SK-N-SH (cell line): ENCODE measurements at regions not wholly inside any gene's neighbourhood (a gene's known extent, or its start where the extent isn't known, plus 50 kb on each side); places are given as distances from the start of the nearest gene placed in this dataset.

Source experiments
- CTCF ChIA-PET: fragments of 300-600, 350-600 bp; formaldehyde crosslinking; extraction: SDS; loops from one replicate; lab custom pipeline; 2021; lab: Yijun Ruan, JAX
- POLR2A ChIA-PET: fragments of 350-600 bp; sonication (Branson Sonifier 250); formaldehyde crosslinking; extraction: SDS; loops from one replicate; lab custom pipeline; 2020; ENCODE audit warnings: antibody characterized with exemption, inconsistent platforms; lab: Yijun Ruan, JAX
- DNase-seq: peaks from one replicate; pipeline ENCODE4 v3.0.0; 2012
- H2AFZ ChIP-seq: fragments of 200-600 bp; sonication (generic); 2 replicates; pipeline ENCODE4 v1.8.1; 2016; ENCODE audit warnings: antibody characterized with exemption, mild to moderate bottlenecking, low read depth
- H3F3A ChIP-seq: fragments of 200-600 bp; sonication (generic); replicated peaks from 2 replicates; pipeline ENCODE3; 2016; ENCODE audit warnings: antibody characterized with exemption, mild to moderate bottlenecking; ENCODE audit not compliant: insufficient read depth
- H3K27ac ChIP-seq, 2 experiments: fragments of 200-500 bp in 1 of 2; fragments of 200-600 bp in 1 of 2; sonication (Bioruptor generic) in 1 of 2; sonication (generic), shearing (Covaris generic) in 1 of 2; 2 replicates each; pipeline versions ENCODE4 v1.5.1 to v1.6.1; 2014 to 2016; ENCODE audit warnings: low read depth in 2 of 2, inconsistent platforms in 1 of 2, low read length in 1 of 2, mild to moderate bottlenecking in 1 of 2, mixed read lengths in 1 of 2
- H3K27me3 ChIP-seq: fragments of 200-600 bp; sonication (generic), shearing (Covaris generic); 2 replicates; pipeline ENCODE4 v1.6.1; 2016; ENCODE audit warnings: mixed run types; ENCODE audit not compliant: insufficient read depth
- H3K36me3 ChIP-seq, 2 experiments: fragments of 200-500 bp in 1 of 2; fragments of 200-600 bp in 1 of 2; sonication (Bioruptor generic) in 1 of 2; sonication (generic) in 1 of 2; replicated peaks in 1 of 2; 2 replicates each; pipeline versions ENCODE3 to v1.5.1; 2014 to 2016; ENCODE audit warnings: low read length in 1 of 2, mild to moderate bottlenecking in 1 of 2; ENCODE audit not compliant: insufficient read depth in 2 of 2, control insufficient read depth in 1 of 2
- H3K4me1 ChIP-seq, 2 experiments: fragments of 200-500 bp in 1 of 2; fragments of 200-600 bp in 1 of 2; sonication (Bioruptor generic) in 1 of 2; sonication (generic), shearing (Covaris generic) in 1 of 2; 2 replicates each; pipeline versions ENCODE4 v1.5.1 to v1.6.1; 2014 to 2016; ENCODE audit warnings: low read depth in 1 of 2, low read length in 1 of 2, mixed run types in 1 of 2; ENCODE audit not compliant: insufficient read depth in 2 of 2, control insufficient read depth in 1 of 2
- H3K4me2 ChIP-seq: fragments of 200-600 bp; sonication (generic), shearing (Covaris generic); 2 replicates; pipeline ENCODE4 v1.6.1; 2017; ENCODE audit warnings: mixed run types
- H3K4me3 ChIP-seq, 2 experiments: fragments of 200-500 bp in 1 of 2; fragments of 200-600 bp in 1 of 2; sonication (Bioruptor generic) in 1 of 2; sonication (generic), shearing (Covaris generic) in 1 of 2; 2 replicates each; pipeline versions ENCODE4 v1.5.1 to v1.8.1; 2014 to 2016; ENCODE audit warnings: low read depth in 2 of 2, inconsistent platforms in 1 of 2, low read length in 1 of 2, mild to moderate bottlenecking in 1 of 2, mixed read lengths in 1 of 2, moderate library complexity in 1 of 2
- H3K79me2 ChIP-seq: fragments of 200-600 bp; sonication (generic); 2 replicates; pipeline ENCODE4 v1.8.1; 2017; ENCODE audit warnings: mild to moderate bottlenecking; ENCODE audit not compliant: insufficient read depth
- H3K9ac ChIP-seq: fragments of 200-600 bp; sonication (generic); 2 replicates; pipeline ENCODE4 v1.6.1; 2017; ENCODE audit warnings: mixed run types
- H3K9me2 ChIP-seq: fragments of 200-600 bp; sonication (generic); 2 replicates; pipeline ENCODE4 v1.6.1; 2017; ENCODE audit warnings: mixed run types
- H3K9me3 ChIP-seq: fragments of 200-600 bp; sonication (generic); 2 replicates; pipeline ENCODE4 v1.6.1; 2017; ENCODE audit warnings: mixed run types, mild to moderate bottlenecking, moderate library complexity
- H4K20me1 ChIP-seq: fragments of 200-600 bp; sonication (generic); 2 replicates; pipeline ENCODE4 v1.6.1; 2017; ENCODE audit warnings: mild to moderate bottlenecking, mixed run types; ENCODE audit not compliant: insufficient read depth
- EP300 ChIP-seq, 2 experiments: IDR thresholded peaks; 2 replicates each; pipeline versions ENCODE4 v1.4.0 to v1.6.1; 2012; ENCODE audit warnings: borderline replicate concordance in 1 of 2, low read depth in 1 of 2, low read length in 1 of 2
- EZH2phosphoT487 ChIP-seq: fragments of 200-600 bp; sonication (generic); IDR thresholded peaks from 2 replicates; pipeline ENCODE4 v1.6.1; 2017; ENCODE audit warnings: low read depth, mixed run types, mild to moderate bottlenecking, antibody characterized with exemption, moderate library complexity, borderline replicate concordance
- FOXJ3 ChIP-seq: sonication (generic); formaldehyde crosslinking; IDR thresholded peaks from 2 replicates; pipeline ENCODE4 v1.5.1; 2020; ENCODE audit warnings: mild to moderate bottlenecking, missing genetic modification reagents
- FOXM1 ChIP-seq: IDR thresholded peaks from 2 replicates; pipeline ENCODE4 v1.4.0; 2012; ENCODE audit warnings: low read depth, mild to moderate bottlenecking
- GABPA ChIP-seq: IDR thresholded peaks from 2 replicates; pipeline ENCODE4 v1.4.0; 2012; ENCODE audit warnings: low read depth, mild to moderate bottlenecking
- JUND ChIP-seq: IDR thresholded peaks from 2 replicates; pipeline ENCODE4 v1.4.0; 2012
- NFIC ChIP-seq: IDR thresholded peaks from 2 replicates; pipeline ENCODE4 v1.4.0; 2012; ENCODE audit warnings: borderline replicate concordance
- NRF1 ChIP-seq: IDR thresholded peaks from 2 replicates; pipeline ENCODE4 v1.6.1; 2012; ENCODE audit warnings: low read depth, mild to moderate bottlenecking, low read length
- POLR2AphosphoS5 ChIP-seq: IDR thresholded peaks from 2 replicates; pipeline ENCODE4 v1.6.1; 2012; ENCODE audit warnings: low read depth, low read length
- RAD21 ChIP-seq: IDR thresholded peaks from 2 replicates; pipeline ENCODE4 v1.6.1; 2012; ENCODE audit warnings: mild to moderate bottlenecking, low read length
- RXRA ChIP-seq: IDR thresholded peaks from 2 replicates; pipeline ENCODE4 v1.4.0; 2012; ENCODE audit warnings: low read depth, mild to moderate bottlenecking, borderline replicate concordance
- SIN3A ChIP-seq: IDR thresholded peaks from 2 replicates; pipeline ENCODE4 v1.6.1; 2012; ENCODE audit warnings: low read depth, mild to moderate bottlenecking, low read length, moderate library complexity, borderline replicate concordance
- YY1 ChIP-seq: IDR thresholded peaks from 2 replicates; pipeline ENCODE4 v1.4.0; 2012; ENCODE audit warnings: low read depth, mild to moderate bottlenecking
- ZBTB33 ChIP-seq: IDR thresholded peaks from 2 replicates; pipeline ENCODE4 v1.4.0; 2012; ENCODE audit warnings: low read depth, borderline replicate concordance
- WGBS: methylation state at CpG from one replicate; pipeline ENCODE4 v1.1.6; 2017; ENCODE audit warnings: low lambda C conversion rate; 5-methylcytosine and 5-hydroxymethylcytosine counted together
- TF ChIP-seq, protein P1 (sequence below): IDR thresholded peaks from 2 replicates; pipeline ENCODE4; 2012

DNA sequence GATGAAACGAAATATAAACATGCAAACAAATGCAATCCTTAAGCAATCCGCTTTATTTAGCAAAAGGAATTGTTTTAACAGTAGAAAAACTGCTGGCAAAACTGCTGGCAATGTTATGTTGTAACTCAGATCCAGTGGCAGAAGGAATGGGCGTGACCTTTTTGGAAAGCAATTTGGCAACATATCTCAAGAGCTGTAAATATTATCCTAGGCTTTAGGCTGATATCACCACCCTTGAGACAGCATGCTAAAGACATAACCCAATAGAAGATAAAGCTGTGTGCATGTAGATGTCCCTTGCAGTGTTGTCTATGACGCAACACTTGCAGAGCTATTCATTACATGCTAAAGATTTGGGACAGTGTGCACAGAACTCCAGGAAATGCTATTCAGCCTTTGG is 138.5 kb downstream of the DICER1 start:
- TF ChIP-seq FOXJ3 (CRISPR knock-in tag), result no peak
- TF ChIP-seq FOXM1, result no peak
- TF ChIP-seq EP300 (IDR thresholded peaks at IDR 0.05; ENCODE audit: borderline replicate concordance in 1 of 2, low read depth in 1 of 2, low read length in 1 of 2), result no peak
- TF ChIP-seq POLR2AphosphoS5, result no peak
- TF ChIP-seq NRF1, result no peak
- TF ChIP-seq, all 33 proteins: peak for 0
- CTCF ChIA-PET, result no interaction called here
- Histone ChIP-seq H3K9me2 (no peaks in the 10 kb centered on the region), H3K9me3 (no peaks in the 10 kb centered on the region), H2AFZ (no peak overlapping the region), H3K27me3 (no peaks in the 10 kb centered on the region), H3K9ac (no peak overlapping the region), H3K4me2 (no peak overlapping the region), H3K27ac (no peak overlapping the region), H3F3A (no peaks in the 10 kb centered on the region), H3K36me3 (no peaks in the 10 kb centered on the region), H4K20me1 (no peaks in the 10 kb centered on the region), H3K4me1 (no peaks in the 10 kb centered on the region), H3K4me3 (no peak overlapping the region), H3K79me2 (no peaks in the 10 kb centered on the region)
- POLR2A ChIA-PET, result no interaction called here
- no peak for DNase-seq
- whole genome bisulfite sequencing, result 45% methylated on average over 4 of the region's 4 CpGs

- no peak overlapping the region for H3K27ac ChIP-seq
- TF ChIP-seq, protein P1, sequence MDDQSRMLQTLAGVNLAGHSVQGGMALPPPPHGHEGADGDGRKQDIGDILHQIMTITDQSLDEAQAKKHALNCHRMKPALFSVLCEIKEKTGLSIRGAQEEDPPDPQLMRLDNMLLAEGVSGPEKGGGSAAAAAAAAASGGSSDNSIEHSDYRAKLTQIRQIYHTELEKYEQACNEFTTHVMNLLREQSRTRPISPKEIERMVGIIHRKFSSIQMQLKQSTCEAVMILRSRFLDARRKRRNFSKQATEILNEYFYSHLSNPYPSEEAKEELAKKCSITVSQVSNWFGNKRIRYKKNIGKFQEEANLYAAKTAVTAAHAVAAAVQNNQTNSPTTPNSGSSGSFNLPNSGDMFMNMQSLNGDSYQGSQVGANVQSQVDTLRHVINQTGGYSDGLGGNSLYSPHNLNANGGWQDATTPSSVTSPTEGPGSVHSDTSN, result no peak
- TF ChIP-seq NRF1 (no peak), NFIC (no peak), POLR2AphosphoS5 (no peak), SIN3A (no peak), JUND (no peak), EZH2phosphoT487 (no peak), GABPA (no peak), RAD21 (no peak), RXRA (no peak), EP300 (IDR thresholded peaks at IDR 0.05; ENCODE audit: borderline replicate concordance in 1 of 2, low read depth in 1 of 2, low read length in 1 of 2) (no peak), YY1 (no peak), ZBTB33 (no peak)
Measured at GRCh38 chr14:95015046-95015445, 142.3 kb downstream of the DICER1 start.

More at GRCh38 chr14:95015046-95015445, 142.3 kb downstream of the DICER1 start:
- CTCF ChIA-PET, result no interaction called here
- Histone ChIP-seq H3K4me3 (no peak overlapping the region), H3K4me1 (no peaks in the 10 kb centered on the region), H2AFZ (no peak overlapping the region), H3K9ac (no peak overlapping the region), H3K36me3 (no peaks in the 10 kb centered on the region), H3K9me2 (no peaks in the 10 kb centered on the region), H4K20me1 (no peaks in the 10 kb centered on the region), H3F3A (no peaks in the 10 kb centered on the region), H3K9me3 (no peaks in the 10 kb centered on the region), H3K27me3 (no peaks in the 10 kb centered on the region), H3K79me2 (no peaks in the 10 kb centered on the region), H3K4me2 (no peak overlapping the region)
- DNase-seq, result no peak
- 71% methylated on average over 1 of the region's 1 CpG for WGBS
- POLR2A ChIA-PET, result no interaction called here
